CD4-positive, alpha-beta T cell treated with Interleukin-17A for 4 hours (primary cell): ENCODE measurements at regions not wholly inside any gene's neighbourhood (a gene's known extent, or its start where the extent isn't known, plus 50 kb on each side); places are given as distances from the start of the nearest gene placed in this dataset.
"Not testable (repeated sequence)": the region's sequence is repeated elsewhere in the genome, so short reads cannot be mapped to it uniquely, and the experiment has no call there.

ENCODE experiments used
- DNase-seq: peaks from one replicate; pipeline ENCODE4 v3.0.0-alpha.2; 2020; ENCODE audit warnings: mixed read lengths

DNA sequence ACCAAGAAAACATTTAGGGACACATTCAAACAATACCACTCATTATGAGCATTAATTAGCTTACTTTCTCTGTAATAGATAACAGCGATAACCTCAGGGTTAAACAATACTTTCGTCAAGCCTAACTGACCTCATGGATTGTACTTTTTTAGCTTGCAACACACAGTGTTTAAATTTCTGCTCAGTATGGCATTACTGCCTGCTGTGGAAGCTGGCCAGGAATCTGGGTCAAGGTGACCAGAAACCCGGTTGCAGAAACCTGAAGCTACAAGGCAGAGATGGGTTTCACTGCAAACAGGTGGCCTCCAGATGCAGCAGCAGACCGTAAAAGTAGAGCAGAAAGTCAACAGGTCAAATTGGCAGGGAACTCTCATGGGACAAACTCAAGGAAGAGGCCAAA, 123.8 kb upstream of the FHL2 start:
- DNase-seq: no peak

DNA sequence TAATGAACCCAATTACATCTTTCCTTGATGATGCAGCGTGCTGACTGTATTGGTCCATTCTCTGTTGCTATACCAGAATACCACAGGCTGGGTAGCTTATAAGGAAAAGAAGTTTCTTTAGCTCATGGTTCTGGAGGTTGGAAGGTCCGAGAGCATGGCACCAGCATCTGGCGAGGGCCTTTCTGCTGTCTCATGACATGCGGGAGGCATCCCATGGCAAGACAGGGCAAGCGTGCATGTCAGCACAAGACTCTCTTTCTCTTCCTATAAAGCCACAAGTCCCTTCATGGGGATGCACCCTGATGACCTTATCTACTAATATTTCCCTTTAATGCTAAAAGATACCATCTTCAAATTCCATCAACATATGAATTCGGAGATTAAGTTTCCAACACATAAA, 122.8 kb upstream of the FHL2 start:
- no peak for DNase-seq

DNA sequence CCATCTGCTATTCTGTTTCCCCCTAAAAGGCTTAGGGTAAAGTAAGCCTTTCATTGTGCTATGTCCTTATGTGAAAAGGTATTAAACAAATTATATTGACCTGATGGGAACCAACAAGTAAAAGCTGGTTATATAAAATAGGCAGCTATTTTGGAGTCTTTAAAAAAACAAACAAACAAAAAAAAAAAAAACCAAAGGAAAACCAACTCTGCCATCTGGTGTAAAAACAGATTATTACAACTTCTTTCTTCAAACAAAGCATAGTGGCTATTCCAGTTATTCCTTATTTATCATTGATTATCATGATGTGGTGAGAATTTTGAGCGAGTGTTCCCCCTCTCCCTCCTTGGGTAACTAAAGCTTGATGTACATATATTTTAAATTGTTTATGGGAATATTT, 122.3 kb upstream of the FHL2 start:
- DNase-seq: no peak

DNA sequence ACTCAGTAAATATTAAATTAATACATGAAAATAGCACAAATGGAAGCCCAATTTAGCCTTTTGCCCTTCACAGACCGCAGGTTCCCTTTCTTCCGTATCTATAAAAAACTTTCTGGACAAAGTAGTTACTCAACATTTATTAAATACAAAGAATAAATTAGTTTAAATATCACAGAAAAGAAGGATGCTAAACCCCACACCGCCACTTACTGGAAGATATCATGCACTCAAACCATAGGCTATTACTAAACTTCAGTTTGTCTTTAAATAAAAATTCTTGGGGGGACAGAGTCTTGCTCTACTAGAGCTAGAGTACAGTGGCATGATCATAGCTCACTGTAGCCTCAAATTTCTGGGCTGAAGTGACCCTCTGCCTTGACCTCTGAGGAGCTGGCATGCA, 120.7 kb upstream of the FHL2 start:
- no peak for DNase-seq

DNA sequence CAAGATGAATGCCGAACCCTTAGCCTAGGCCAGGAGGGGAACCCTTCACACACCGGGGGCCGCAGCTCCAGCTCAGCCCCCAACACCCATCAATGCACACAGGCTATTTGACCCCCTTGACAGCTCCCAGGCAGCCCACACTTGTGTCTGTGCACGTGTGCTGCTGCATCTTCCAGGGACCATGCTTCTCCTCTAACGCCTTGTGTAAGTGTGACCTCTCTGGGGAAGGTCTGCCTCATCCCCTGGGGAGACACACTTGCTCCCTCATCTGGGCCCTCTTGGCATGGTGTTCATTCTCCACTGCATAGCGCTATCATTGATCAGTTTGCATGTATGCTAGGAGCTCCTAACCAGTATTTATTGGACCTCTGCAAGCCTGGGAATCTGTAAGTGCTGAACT, 120.0 kb upstream of the FHL2 start:
- DNase-seq: no peak

DNA sequence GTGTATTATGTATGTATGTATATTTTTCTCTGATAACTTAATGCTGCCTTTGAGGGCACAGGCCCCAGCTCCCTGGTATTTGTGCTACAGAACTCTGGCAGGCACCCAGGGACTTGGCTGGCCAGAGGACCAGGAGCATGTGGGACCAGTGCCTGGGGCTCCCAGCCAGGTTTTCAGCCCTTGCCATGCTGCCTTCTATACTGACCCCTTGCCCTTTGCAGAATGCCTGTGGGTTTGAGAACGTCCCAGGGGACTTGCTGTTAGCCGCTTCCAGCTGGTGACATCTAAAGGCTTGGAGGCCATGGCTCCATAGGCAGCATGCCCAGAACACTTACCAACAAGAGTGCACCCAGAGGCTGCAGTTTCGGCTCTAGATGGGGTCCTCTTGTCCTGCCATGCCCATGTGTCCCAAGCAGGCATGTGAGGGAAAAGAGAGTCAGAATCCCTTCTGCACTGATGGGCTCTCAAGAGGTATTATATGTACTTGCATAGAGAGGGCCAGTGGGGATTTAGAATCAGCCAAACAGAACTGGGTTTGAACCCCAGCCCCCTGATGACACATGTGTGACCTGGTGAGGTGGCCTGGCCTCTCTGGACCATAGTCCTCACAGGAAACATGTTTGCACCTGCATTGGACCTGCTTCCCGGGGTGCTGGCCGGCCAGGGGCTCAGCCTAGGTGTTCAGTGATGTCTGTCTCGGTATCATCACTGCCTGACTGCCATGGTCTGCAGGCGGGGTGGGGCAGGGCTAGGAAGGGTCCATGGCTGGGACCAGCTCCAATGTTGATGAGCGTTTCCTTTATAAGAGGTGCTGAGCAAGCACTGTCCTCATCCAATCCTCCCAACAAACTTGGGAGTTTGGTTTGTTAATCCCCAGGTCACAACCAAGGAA, 119.2 kb upstream of the FHL2 start:
- DNase-seq: no peak

DNA sequence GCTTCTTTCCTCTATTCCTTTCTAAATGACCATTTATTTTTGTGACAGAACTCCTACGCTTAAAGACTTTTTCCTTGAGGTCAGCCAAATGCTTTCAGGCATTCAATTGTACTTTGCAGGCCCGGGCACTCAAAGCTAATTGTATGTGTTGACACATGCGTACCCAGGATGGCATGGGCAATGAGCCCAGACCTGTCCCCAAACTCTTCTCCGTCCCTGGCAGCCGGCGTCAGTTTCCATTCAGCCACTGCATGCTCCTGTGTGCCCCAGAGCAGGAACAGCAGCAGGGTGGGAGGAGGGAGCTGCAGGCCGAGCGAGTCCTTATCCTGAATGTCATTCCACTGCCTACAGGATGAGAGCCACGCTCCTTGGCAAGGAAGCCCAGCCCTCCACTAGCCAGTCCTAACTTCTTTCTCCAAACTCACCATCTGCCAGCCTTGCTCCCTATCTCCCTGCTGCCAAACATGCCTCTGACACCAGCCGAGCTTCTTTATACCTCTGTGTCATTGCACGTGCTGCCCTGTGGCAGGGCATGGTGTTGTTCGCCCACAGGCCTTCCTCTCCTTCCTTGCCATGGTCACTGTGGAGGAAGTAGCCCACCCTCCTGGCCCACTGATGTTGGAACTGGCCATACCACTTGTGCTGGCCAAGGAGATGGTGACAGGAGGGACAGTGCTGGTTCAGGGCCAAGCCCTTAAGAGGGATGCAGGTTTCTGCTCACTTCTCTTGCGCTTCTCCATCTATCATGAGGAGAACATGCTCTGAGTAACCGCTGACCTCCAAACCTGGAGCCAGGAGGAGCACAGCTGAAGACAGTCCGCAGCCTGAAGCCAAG, 116.9 kb upstream of the FHL2 start:
- DNase-seq: no peak

DNA sequence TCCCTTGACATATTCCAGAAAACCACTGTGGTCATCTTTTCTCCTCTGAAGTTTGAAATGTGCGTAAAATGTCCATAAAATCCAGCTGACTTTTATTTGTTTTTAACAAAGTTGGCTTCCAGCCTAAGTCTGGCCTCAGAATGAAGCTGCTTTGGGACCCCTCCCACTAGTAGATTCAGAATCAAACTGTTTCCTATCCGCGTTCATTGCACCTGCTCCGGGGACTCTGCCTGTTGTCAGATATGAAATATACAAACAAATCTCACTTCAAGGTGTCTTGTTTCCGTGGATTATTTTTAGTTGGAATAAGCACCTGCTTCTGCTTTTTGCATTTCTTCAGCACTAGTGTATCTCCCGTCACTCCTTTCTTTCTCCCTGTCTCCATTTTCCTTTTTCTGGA, 115.7 kb upstream of the FHL2 start:
- DNase-seq: no peak

DNA sequence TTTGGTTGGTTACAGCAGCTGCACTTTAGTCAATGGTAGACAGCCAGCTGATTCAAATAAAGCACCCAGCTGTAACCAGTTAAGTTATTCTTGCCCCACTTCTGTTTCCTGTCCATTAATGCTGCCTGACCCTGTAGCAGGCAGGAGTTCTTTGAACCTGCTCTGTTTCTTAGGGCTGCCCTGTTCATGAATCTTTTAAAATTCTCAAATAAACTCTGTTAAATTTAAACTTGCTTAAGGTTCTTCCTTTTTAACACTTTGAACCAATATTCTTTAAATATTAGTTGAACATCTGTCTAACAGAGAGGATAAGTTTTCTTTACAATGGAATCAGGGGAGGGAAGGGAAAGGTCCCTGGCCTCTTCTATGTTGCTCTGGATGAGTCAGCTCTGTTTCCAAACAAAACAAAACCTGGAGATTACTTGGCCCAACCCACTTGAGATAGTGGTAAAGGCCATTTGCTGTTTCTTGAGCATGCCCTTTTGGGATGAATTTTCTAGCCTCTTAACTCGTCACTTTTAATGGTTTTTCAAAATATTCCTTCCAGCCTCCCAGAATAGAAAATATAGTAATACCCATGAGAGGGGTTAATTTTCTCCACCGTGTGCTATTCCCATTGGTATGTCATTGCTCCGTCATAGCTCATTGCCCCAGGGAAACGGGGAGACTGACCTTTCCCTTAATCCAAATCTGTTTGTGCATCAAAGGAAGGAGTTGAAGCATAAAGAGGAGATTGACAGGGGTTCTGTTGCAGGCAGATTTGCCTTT, 112.1 kb upstream of the FHL2 start:
- DNase-seq: no peak

DNA sequence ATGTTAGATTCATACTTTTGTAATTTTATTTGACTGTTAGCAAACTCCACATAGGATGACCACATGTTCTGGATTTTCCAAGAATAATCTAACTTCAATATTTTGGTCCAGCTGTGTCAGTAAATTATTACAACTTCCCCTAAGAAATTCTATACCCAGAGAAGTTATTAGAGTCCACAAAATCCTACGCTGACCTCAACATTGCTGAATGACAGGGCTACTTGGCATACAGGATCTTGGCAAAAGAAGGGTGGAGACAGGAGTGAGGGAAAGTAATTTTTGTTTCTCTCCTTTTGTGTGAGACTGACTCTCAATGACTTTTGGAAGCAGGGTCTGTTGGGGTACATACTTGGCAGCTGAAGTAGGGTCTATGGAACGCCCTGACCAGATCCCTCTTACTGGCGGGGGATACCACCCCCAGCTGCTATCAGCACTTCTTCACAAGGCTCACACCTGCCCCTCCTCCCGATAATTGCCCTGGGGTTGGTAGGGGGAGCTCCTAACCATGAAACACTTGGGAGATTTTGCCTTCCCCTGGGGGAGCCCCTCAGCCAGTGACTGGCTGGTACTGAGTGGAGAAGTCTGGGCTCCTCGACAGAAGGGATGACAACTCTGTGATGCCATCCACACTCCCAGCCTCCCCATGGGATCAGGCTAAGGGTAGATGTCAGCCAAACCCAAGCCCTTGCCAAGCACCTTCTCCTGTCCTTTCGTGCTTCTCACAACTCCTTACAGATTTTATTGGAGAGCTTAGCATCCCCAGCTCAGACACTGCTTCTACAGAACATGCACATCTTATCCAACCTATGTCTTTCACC, 110.6 kb upstream of the FHL2 start:
- DNase-seq: no peak

DNA sequence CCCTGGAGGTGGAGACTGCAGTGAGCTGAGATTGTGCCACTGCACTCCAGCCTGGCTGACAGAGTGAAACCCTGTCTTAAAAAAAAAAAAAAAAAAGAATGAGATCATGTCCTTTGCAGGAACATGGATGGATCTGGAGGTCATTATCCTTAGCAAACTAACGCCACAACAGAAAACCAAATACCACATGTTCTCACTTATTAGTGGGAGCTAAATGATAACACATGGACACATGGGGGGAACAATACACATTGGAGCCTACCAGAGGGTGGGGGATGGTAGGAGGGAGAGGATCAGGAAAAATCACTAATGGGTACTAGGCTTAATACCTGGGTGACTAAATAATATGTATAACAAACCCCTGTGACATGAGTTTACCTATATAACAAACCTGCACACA, 108.0 kb upstream of the FHL2 start:
- DNase-seq: not testable (repeated sequence)

DNA sequence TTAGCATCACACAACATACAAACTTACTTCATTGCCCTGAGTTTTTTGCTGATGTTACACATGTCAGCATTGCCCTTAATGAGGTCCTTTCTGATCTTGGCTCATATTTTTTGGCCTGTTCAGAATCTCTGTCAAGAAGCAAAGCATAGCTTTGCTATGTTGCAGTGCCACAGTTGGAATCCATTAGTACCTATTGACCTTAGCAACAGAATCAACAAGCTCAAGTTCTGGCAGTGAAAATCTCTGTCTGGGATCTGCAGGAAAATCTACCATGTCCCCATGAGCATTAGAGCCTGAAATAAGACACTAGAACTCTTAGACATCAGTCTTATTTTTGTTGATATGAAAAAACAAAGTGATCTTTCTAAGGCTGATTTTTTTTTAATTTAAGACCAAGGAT, 105.6 kb upstream of the FHL2 start:
- DNase-seq: no peak

DNA sequence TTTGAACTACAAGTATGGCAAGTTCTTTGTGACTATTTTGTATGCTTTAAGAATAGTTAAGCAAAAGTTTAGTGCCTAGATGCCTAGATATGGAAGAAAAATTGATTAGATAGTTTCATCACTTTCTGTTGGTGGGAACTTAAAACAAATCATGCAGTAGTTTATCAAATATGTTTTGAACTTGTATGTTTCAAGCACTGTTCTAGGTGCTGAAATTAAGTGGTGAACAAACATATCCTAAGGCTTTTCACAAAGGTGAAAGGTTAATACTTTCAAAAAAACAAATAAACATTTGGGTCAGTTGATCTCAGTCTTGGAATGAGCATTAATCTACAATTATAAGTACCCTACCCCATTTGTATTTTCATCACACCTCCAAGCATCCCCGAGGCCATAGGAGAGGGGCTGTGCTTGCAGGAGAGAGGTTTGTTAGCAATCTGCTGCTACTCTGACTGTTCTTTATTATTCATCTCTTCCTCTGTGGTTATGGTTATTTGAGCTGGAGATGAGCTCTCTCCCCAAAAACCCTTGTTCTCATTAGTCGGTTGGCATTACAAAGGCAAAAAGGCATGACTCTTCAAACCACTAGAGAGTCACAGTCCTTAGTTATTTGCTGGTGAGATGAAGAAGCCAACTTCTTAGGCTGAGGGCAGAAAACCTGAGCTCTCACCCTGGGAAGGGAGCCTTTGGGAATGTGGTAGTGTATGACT, 103.9 kb upstream of the FHL2 start:
- DNase-seq: no peak

DNA sequence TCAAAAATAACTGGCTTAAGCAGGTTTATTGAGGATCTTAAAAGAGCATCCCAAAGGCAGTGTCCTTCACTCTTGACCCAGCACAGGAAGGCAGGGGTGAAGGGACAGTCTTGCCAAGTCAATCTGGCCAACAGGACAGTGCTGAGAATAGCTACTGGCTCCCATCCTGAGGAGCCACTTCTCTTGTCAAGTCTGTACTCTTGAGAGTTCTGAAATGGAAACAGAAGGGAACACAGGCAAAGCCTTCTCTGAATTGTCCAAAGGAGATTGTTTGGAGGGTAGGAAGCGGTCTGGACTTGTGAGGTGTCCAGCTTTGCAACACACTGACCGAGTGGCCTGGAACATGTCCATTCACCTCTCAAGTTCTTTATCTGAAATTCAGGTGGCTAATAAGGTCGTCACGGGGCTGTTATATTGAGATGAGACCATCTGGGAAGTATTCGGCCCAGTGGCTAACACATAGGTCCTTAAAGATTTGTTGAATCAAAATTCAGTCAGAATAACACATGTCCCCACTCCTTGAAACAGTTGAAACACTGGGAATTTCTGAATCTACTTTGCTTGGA, 99.5 kb upstream of the FHL2 start:
- no peak for DNase-seq

DNA sequence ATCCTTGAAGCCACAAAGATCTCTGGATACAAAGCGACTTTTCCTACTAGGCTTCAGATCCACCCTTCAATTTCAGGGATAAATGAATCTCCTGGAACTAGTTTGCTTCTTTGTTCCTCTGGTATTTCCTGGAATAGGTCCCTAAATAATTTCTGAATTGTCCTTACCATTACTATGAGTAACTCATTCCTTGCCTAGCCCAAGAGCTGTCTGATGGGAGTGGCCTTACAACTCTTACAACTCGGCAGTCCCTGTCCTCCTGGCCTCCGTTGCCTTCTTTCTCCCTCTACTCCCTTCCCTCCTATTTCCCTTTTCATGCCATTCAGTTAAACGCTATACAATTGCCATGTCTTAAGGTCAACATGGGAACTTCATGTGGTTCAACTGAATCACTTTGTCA, 98.2 kb upstream of the FHL2 start:
- no peak for DNase-seq

DNA sequence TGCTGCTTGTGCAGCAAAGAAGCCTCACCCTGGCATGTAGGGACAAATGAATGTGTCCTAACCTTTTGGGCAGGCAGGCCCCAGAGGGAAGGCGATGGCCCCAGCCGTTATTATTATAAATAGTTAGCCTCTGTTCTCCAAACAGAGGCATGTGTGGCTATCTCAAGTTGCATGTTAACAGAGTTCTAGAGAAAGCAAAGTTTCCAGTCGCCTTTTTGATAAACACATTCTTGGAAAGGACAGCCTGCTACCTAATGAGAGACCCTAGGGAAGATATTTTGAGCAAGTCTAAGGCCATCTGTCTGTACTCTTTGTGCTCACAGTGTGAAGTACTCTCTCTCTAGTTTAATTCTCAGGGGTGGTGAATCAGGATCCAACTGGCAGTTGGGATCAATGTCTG, 97.4 kb upstream of the FHL2 start:
- DNase-seq: no peak

DNA sequence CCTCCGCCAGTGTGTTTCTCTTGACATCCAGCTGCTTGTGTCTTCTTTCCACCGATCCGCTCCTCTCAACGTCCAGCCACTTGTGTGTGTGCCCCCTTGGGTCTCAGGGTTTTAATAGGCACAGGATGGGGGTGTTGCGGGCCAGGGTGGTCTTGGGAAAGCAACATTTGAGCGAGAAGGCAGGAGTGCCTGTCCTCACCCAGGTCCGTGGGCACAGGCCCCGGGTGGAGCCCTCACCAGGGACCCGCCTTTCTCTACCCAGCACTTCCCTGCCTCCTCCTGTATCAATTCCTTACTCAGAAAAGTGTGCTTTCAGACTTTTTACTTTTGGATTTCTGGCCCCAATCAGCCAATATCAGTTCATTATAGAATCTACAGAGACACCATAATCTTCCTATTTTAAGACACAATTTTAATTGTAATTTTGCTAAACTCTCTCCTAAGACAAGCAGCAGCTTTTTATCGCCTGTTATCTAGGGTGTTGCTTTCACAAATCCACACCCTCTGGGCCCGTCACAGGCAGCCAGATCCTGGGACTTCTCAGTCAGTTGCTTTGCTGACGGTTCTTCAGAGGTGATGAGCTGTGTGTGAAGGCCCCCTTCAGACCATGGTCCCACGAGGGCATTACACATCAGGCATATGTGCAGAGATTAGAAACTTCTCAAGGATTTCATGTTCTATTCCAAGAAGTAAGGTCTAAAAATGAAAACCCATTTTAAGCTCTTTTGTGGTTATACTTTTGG, 96.0 kb upstream of the FHL2 start:
- no peak for DNase-seq

DNA sequence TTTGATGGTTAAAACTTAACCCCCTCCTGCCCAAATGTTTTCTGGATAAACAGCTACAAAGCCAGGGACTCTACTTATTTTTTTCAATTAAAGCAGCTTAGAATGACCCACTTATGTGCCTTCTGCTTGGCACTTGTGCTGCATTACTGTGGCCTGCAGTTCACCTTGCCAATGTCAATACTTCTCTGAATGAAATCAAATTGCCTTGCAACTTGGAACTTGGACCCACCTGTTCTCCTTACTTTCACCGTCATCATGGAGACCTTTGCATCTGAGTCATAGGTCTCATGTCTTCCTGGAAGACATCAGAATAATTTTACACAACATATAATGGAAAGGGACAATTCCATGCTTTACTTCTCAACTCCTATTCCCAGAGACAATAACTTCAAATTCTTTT, 92.1 kb upstream of the FHL2 start:
- DNase-seq: no peak

DNA sequence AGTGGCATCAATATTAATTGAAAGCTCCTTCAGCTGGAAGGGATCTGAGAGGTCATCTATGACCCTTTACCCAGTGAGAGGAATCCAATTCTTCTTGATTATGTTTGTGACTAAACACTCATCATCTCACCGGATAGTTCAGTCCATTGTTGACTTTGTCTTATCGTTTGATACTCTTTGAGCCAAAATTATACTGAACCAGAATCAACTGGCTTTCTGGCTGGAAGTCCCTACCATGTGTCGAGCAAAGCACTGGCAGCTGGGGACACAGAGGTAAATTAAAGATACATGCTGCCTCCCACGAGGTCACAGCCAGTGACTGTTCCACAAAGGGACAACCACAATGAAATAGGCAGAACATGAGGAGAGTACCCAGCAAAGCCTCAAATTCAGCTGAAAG, 91.4 kb upstream of the FHL2 start:
- DNase-seq: no peak

DNA sequence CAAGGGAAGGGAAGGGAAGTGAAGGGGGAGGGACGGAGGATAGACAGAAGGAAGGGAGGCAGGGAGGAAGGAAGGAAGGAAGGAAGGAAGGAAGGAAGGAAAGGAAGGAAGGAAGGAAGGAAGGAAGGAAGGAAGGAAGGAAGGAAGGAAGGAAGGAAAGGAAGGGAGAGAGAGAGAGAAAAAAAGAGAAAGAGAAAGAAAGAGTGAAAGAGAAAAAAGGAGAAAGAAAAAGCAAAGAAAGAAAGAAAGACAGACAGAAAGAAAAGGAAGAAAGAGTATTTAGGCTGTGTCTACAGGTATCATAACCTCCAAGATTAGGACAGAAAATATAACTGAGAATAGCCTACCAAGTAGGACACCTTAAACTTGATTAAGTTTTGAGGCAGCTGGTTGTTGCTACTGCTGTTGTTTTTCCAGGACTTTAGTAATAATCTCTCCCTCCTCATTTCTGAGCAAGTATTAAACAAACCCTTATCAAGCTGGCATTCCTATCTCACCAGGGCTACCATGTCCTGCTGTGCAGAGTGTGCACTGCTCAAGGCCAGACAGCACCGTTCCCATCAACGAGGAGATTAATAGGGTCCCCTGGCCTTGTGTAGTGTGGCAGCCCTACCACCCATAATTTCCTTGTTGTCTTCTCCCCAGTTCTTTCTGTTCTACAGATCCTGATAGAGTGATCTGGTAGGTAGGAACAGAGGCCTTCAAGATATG, 90.5 kb upstream of the FHL2 start:
- DNase-seq: no peak
